ENCODE measurements at regions not wholly inside any gene's neighbourhood (a gene's known extent, or its start where the extent isn't known, plus 50 kb on each side); places are given as distances from the start of the nearest gene placed in this dataset.

- no peak for DNase-seq (ENCODE audit: low read depth)
- no peaks in the 10 kb centered on the region for H3K36me3 ChIP-seq (ENCODE audit: control insufficient read depth, insufficient read depth, low read length)
- H3K4me3 ChIP-seq (ENCODE audit: low read depth, low read length) = no peak overlapping the region
- TF ChIP-seq CTCF (IDR thresholded peaks at IDR 0.05; ENCODE audit: insufficient read depth, low read length, poor library complexity, severe bottlenecking) = no peak
- H3K27me3 ChIP-seq (ENCODE audit: control insufficient read depth, insufficient read depth, low read length) = no peaks in the 10 kb centered on the region
These were observed 105.3 kb downstream of the GLI2 start for GRCh38 chr2:120840795-120841487.

- Histone ChIP-seq H3K36me3 (ENCODE audit: control insufficient read depth, insufficient read depth, low read length) (no peaks in the 10 kb centered on the region), H3K27me3 (ENCODE audit: control insufficient read depth, insufficient read depth, low read length) (no peaks in the 10 kb centered on the region), H3K4me3 (ENCODE audit: low read depth, low read length) (no peak overlapping the region)
- no peak for DNase-seq (ENCODE audit: low read depth)
- TF ChIP-seq CTCF (IDR thresholded peaks at IDR 0.05; ENCODE audit: insufficient read depth, low read length, poor library complexity, severe bottlenecking) = no peak
These were observed 107.1 kb downstream of the GLI2 start for GRCh38 chr2:120842456-120843439.

GRCh38 chr2:120844070-120844738 is 108.5 kb downstream of the GLI2 start:
- DNase-seq (ENCODE audit: low read depth) = no peak

GRCh38 chr2:120845277-120845676 is 109.6 kb downstream of the GLI2 start:
- H3K36me3 ChIP-seq (ENCODE audit: control insufficient read depth, insufficient read depth, low read length) = no peaks in the 10 kb centered on the region
- no peak for DNase-seq (ENCODE audit: low read depth)
- TF ChIP-seq CTCF (IDR thresholded peaks at IDR 0.05; ENCODE audit: insufficient read depth, low read length, poor library complexity, severe bottlenecking) = no peak
- H3K4me3 ChIP-seq (ENCODE audit: low read depth, low read length) = no peak overlapping the region
- H3K27me3 ChIP-seq (ENCODE audit: control insufficient read depth, insufficient read depth, low read length) = no peaks in the 10 kb centered on the region

More at GRCh38 chr2:120844070-120844738, 108.5 kb downstream of the GLI2 start:
- no peaks in the 10 kb centered on the region for H3K27me3 ChIP-seq (ENCODE audit: control insufficient read depth, insufficient read depth, low read length)
- no peak for TF ChIP-seq CTCF (IDR thresholded peaks at IDR 0.05; ENCODE audit: insufficient read depth, low read length, poor library complexity, severe bottlenecking)
- no peaks in the 10 kb centered on the region for H3K36me3 ChIP-seq (ENCODE audit: control insufficient read depth, insufficient read depth, low read length)
- H3K4me3 ChIP-seq (ENCODE audit: low read depth, low read length) = no peak overlapping the region

- TF ChIP-seq CTCF (IDR thresholded peaks at IDR 0.05; ENCODE audit: insufficient read depth, low read length, poor library complexity, severe bottlenecking) = no peak
- H3K4me3 ChIP-seq (ENCODE audit: low read depth, low read length) = no peak overlapping the region
- no peaks in the 10 kb centered on the region for H3K36me3 ChIP-seq (ENCODE audit: control insufficient read depth, insufficient read depth, low read length)
- H3K27me3 ChIP-seq (ENCODE audit: control insufficient read depth, insufficient read depth, low read length) = no peaks in the 10 kb centered on the region
- no peak for DNase-seq (ENCODE audit: low read depth)
These were observed 110.9 kb downstream of the GLI2 start for GRCh38 chr2:120846406-120847095.

All from kidney epithelial cell (primary cell).